ENCODE measurements at regions not wholly inside any gene's neighbourhood (a gene's known extent, or its start where the extent isn't known, plus 50 kb on each side); places are given as distances from the start of the nearest gene placed in this dataset.
"Not testable (repeated sequence)": the region's sequence is repeated elsewhere in the genome, so short reads cannot be mapped to it uniquely, and the experiment has no call there.

DNA sequence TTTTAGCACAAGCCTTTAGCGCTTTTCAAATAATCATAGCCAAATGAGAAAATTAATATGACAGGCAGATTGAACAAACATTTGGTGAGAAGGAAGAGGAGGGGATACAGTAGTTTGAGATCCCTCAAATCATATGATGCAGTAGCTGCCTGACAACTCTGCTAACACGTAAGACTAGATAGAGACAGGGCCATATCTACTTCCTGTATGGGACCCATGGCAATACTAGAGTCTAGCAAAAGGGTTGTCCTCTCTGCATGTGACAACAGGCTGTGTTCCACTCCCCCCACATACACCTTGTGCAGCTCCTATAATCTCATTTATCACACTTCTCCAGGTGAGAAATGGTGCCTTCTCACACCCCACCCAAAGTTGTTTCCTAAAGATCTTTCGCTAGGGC is 106.3 kb upstream of the NBPF26 start:
- H3K4me1 Mint-ChIP-seq; H3K27ac Mint-ChIP-seq; H3K36me3 Mint-ChIP-seq (ENCODE audit: low read depth); H3K27me3 Mint-ChIP-seq; H3K9me3 Mint-ChIP-seq; H3K4me3 Mint-ChIP-seq; DNase-seq; ATAC-seq: not testable (repeated sequence)

DNA sequence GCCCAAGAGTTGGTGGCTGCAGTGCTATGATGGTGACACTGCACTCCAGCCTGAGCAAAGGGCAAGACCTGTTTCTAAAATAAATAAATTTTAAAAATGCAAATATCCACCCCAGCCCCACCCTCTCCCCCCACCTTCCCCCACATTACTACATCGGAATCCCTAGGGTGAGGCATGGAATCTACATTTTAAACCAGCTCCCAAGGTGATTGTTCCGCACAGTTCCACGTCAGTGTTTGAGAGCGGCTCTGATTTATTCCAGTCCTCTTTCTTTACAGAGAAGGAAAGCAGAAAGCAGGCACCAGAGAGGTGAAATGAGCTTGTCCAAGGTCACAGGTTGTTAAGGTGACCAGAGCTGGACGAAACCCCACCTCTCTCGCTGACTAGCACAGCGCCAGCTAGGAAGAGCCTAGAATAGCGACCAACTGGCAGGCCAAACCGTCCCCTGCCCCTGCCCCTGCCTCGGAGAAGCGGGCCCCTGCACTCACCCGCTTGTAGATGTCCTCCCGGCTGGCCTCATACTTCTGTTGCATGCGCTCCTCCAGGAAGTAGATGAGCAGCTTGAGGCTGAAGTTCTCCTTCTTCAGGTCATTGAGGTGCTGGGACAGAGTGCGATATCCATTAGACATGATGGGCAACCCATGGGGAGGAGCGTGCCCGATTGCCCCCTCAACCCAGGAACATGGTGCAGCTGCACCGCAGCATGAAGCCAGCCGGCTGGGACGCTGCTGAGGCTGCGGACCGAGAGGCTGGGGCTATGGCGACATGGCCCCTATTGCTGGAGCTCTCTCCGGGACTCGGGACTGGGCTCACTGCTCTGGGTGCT is 103.7 kb upstream of the NBPF26 start:
- not testable (repeated sequence) for ATAC-seq; H3K27me3 Mint-ChIP-seq; H3K4me3 Mint-ChIP-seq; H3K27ac Mint-ChIP-seq; DNase-seq; H3K36me3 Mint-ChIP-seq (ENCODE audit: low read depth); H3K4me1 Mint-ChIP-seq; H3K9me3 Mint-ChIP-seq

DNA sequence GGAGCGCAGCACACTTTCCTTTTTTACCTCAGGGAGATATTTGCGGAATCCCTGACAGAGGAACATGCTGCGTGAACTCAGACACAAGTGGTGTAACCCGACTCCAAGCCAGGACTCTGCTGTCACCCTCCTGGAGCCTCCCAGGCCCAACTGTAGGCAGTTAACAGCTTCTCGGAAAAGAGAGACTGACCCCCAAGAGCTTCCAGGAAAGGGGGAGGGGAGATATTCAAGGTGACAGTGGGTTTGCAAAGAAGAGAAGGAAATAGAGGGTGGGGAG is 103.1 kb upstream of the NBPF26 start:
- DNase-seq; H3K4me3 Mint-ChIP-seq; H3K4me1 Mint-ChIP-seq; H3K27me3 Mint-ChIP-seq; ATAC-seq; H3K27ac Mint-ChIP-seq; H3K36me3 Mint-ChIP-seq (ENCODE audit: low read depth); H3K9me3 Mint-ChIP-seq: not testable (repeated sequence)

DNA sequence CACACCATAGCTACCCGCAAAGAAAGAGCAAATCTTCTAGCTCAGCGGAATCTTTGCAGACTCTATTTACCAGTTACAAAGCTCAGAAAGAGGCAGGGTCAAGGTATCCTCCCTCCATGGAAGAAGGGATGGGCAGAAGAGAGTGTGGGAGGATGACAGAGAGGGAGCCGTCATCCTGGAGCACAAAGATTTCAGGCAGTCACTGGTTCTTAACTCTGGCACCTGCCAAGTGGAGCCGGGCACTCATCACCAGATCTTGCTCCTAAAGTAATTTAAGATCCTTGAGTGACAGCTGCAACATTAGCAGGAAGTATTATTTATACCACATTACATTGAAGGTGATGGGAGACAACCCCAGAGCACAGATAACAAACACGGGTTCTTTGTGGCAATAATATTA is 102.5 kb upstream of the NBPF26 start:
- not testable (repeated sequence) for H3K4me1 Mint-ChIP-seq; H3K27ac Mint-ChIP-seq; H3K4me3 Mint-ChIP-seq; ATAC-seq; H3K36me3 Mint-ChIP-seq (ENCODE audit: low read depth); H3K9me3 Mint-ChIP-seq; DNase-seq; H3K27me3 Mint-ChIP-seq

DNA sequence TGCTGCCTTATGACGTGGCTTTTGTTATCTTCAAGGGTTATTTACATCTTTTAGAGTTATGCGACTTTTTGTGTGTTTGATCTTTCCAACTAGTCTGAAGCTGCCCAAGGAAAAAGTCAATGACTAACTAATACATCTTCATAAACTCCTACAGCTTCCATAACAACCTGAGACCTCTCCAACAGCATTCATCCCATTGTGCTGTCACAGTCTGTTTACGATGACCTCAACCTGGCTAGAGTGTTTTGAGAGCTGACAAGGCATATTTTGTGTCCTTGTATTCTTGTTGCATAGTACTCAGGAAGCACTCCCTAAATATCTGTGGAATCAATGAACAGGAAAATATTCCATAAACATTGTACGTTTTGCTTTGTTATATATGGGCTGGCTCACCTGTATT is 100.2 kb upstream of the NBPF26 start:
- H3K27ac Mint-ChIP-seq; H3K4me3 Mint-ChIP-seq; H3K36me3 Mint-ChIP-seq (ENCODE audit: low read depth); H3K4me1 Mint-ChIP-seq; H3K27me3 Mint-ChIP-seq; DNase-seq; H3K9me3 Mint-ChIP-seq; ATAC-seq: not testable (repeated sequence)

DNA sequence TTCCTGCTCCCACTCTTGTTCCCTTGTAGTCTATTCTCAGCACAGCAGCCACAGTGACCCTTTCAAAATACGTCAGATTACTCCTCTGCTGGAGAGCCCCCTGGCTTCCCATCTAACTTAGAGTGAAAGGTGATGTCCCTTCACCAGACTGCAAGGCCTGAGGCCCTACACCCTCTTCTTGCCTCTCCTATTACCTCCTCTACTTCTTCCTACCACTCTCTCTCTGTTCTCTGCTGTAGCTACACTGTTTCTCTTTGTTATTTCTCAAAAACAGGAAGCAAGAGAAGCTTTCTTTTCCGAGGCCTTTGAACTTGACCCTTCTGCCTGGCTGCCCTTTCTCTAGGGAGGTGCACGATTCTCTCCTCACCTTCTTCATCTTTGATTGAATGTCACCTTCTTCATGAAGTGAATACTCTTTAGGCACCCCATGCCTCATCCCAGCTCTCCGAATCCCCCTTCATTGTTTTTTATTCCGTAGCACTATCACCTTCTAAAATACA is 99.1 kb upstream of the NBPF26 start:
- not testable (repeated sequence) for H3K4me1 Mint-ChIP-seq; H3K9me3 Mint-ChIP-seq; DNase-seq; H3K27me3 Mint-ChIP-seq; H3K36me3 Mint-ChIP-seq (ENCODE audit: low read depth); ATAC-seq; H3K4me3 Mint-ChIP-seq
- peak overlapping the region; percentile 36 for H3K27ac Mint-ChIP-seq

DNA sequence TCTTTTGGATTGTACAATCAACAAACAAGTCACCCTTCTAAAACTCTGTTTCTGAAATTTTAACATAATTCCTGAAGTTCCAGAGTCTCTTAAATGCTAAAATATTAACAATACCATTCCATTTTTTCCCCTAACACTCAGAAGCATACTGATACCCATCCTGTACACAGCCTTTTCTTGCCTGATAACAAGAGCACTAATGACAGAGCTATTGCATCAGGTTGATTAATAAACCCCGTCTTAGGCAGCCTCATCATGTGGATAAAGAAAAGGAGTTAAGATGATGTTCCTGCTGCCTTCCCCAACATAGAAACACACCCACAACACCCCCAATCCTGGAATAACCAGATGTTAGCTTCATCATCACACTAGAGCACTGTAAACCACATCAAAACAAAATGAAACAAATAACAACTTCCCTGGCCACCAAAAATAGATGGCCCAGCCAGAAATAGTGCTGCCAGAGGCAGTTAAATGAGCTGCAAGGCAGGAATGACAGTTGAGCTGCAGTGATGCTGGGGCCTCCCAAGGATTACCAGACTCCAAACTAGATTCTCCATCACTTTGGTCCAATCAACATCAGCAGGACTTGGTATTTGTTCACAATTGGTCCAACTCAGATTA is 93.8 kb upstream of the NBPF26 start:
- not testable (repeated sequence) for H3K9me3 Mint-ChIP-seq; H3K36me3 Mint-ChIP-seq (ENCODE audit: low read depth); ATAC-seq; H3K4me1 Mint-ChIP-seq; H3K4me3 Mint-ChIP-seq; DNase-seq; H3K27ac Mint-ChIP-seq; H3K27me3 Mint-ChIP-seq

DNA sequence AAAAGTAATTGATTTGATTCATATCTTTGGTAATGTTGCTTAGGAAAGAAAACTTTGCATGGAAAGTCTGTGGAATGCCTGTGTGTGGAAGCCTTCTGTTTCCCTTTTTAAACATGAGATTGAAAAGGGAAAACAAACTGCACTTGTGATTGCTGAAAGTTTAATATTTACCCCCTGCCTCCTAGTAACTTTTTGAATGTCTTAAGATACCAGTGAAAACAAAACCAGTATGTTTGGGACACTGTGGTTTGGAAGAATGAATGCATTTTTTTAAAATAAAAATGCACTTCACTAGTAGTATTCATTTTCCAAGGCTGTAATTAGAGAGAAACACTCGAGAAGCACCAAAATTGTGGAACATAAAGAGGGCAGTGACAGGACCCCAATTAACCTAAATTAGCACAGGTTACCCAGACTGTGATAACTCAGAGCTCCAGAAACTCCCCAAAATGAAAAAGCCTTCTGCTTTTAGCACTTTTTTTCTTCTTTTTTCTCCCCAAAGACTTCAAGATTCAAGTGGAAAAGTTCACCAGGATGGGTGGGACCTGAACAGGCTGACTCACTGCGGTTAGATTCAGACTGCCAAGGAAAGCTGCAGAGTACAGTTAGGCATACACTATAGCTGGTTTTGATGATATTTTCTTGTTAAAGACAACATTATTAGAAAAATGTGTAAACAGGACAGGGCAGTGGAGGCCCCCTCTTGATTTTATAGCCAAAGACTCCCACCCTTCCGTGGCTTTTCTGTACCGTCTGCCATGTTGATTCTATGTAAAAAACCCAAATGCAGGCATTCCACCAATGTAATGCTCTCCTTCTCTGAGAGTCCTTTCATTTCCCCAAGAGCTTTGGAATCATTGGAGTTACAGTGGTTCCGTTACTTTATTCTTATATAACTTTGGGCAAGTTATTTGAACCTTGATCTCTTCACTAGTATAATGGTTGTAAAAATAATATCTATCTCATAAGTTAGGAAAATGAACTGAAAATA is 88.6 kb upstream of the NBPF26 start:
- H3K4me3 Mint-ChIP-seq; H3K27me3 Mint-ChIP-seq; H3K36me3 Mint-ChIP-seq (ENCODE audit: low read depth); H3K9me3 Mint-ChIP-seq; H3K4me1 Mint-ChIP-seq; DNase-seq; H3K27ac Mint-ChIP-seq: not testable (repeated sequence)
- ATAC-seq = peak; percentile 68

DNA sequence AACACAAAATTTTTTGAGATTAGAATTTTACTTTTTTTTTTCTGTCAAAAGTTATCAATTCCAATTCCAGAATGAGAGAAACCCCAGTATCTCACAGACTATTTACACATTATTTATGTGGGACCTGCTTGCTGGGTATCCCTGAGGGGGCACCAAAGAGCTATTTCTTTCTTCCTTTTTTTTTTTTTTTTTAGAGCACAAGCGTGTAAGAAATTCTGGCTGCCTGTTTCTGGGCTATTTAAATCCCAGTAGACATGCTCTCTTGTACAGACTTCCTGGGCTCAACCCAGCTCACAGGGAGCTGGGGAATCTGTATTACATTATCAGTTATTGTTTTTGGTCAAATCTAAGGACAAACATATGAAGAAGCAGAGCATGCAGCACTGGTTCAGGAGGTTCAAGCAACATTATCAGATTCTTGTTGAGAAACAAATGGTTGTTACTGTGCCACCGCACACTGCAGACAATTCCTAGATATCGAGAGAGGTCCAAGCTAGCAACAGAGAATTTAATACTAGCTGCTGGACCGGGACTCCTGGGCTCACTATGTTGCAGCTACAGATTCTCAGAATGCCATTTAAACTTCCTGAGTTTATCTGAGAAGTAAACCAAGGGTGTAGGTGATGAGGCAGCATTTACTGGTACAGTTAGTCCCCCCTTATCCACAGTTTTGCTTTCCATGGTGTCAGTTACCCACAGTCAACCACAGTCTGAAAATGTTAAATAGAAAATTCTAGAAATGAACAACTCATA is 83.3 kb upstream of the NBPF26 start:
- H3K9me3 Mint-ChIP-seq; DNase-seq; H3K36me3 Mint-ChIP-seq (ENCODE audit: low read depth); H3K27ac Mint-ChIP-seq; H3K27me3 Mint-ChIP-seq; H3K4me3 Mint-ChIP-seq; ATAC-seq; H3K4me1 Mint-ChIP-seq: not testable (repeated sequence)

DNA sequence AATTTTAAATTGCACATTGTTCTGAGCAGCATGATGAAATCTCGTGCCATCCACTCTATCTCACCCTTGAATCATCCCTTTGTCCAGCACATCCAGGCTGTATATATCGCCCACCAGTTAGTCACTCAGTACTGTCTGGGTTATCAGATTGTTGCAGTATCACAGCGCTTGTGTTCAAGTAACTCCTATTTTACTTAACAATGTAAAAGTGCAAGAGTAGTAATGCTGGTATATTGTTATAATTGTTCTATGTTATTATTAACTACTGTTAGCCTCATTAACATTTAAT is 82.8 kb upstream of the NBPF26 start:
- H3K9me3 Mint-ChIP-seq; H3K27ac Mint-ChIP-seq; H3K4me3 Mint-ChIP-seq; H3K27me3 Mint-ChIP-seq; DNase-seq; H3K36me3 Mint-ChIP-seq (ENCODE audit: low read depth); H3K4me1 Mint-ChIP-seq: not testable (repeated sequence)
- ATAC-seq = peak; percentile 49

DNA sequence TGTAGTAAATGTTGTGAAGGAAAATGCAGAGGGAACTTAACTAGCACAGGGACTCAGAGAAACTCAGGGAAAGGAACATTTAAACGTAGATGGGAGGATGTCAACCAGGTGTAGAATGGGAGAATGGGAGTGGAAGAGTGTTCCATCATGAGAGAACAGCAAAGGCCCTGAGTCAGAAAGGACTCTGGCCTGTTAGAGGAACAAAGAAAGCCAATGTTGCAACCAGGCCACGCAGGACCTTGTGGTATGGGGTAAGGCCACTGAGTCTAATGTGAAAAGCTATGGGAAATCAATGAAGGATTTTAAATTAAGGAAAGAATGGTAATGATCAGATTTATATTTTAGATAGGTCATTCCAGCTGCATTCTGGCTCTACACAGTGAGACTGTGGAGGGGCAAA is 76.6 kb upstream of the NBPF26 start:
- not testable (repeated sequence) for H3K27me3 Mint-ChIP-seq; H3K36me3 Mint-ChIP-seq (ENCODE audit: low read depth); H3K4me3 Mint-ChIP-seq; H3K4me1 Mint-ChIP-seq; DNase-seq; ATAC-seq; H3K9me3 Mint-ChIP-seq; H3K27ac Mint-ChIP-seq

DNA sequence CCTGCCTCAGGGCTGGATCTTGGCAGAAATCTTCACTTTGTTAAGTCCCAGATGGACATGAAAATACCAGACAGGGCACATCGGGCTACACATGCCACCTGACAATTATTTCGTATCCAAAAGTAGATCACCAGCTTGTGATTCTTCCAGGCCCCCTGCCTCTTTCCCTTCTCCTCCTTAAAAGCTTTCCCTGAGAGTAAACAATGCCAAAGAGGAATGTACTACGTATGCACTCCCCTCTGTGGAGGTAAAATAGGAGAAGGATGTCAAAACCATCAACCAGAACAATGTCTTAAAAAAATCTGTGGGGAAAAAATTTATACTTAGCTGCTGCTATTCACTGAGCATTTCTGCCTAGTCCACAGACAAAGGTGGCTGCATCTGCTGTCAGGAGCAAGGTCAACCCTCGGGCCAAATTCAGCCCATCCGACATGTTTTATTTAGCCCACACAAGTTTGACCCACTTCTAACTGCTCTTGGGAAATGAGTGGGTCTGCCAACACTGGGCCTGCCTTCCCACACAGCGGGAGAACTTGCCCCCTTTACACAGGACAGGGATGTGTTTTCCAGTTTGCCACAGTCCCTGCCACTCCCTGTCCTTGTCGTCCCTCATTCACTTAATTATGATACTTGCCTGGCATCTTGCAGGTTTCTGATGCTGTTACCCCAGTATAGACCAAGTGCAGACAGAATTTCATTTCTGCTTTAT is 74.7 kb upstream of the NBPF26 start:
- DNase-seq; H3K27me3 Mint-ChIP-seq; H3K36me3 Mint-ChIP-seq (ENCODE audit: low read depth); H3K27ac Mint-ChIP-seq; H3K9me3 Mint-ChIP-seq; ATAC-seq; H3K4me1 Mint-ChIP-seq; H3K4me3 Mint-ChIP-seq: not testable (repeated sequence)

DNA sequence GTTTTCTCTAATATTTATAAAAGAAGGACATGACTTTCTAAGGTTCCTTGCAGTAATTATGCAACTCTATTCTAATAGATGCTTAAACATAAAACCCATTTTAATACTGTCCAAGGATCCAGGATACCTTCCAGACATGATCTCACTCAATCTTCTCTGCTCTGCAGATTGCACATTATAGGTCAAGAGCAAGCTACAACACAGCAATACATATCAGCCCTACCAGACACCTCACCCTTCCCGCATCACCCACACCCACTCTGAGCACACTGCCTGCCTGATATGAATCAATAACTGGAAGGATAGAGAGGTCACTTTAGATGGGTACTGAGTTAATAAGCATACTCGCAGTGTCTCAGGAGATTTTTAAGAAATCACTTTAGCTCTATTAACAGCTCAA is 74.0 kb upstream of the NBPF26 start:
- not testable (repeated sequence) for H3K27ac Mint-ChIP-seq; H3K4me3 Mint-ChIP-seq; H3K36me3 Mint-ChIP-seq (ENCODE audit: low read depth); H3K4me1 Mint-ChIP-seq; DNase-seq; H3K9me3 Mint-ChIP-seq; H3K27me3 Mint-ChIP-seq; ATAC-seq

DNA sequence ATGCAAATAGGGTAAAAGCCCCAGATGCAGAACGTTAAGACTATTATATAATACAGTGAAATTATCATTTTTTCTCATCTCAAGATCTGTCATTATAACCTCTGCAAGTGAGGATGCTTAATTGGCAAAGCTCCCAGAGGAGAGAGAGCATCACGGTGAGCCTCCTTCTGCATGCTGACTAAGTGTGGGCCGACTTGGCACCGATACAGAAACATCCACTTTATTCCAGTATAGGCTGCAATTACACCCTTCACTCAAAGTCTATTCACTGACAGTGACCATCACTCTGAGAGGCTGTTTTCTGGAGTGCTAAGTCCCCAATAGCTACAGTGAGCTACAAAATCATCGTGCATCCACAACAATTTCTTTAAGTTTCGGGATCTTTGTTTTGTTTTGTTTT is 69.6 kb upstream of the NBPF26 start:
- not testable (repeated sequence) for DNase-seq; H3K4me1 Mint-ChIP-seq; H3K27ac Mint-ChIP-seq; H3K36me3 Mint-ChIP-seq (ENCODE audit: low read depth); H3K9me3 Mint-ChIP-seq; H3K4me3 Mint-ChIP-seq; ATAC-seq; H3K27me3 Mint-ChIP-seq
